Right atrium auricular region (tissue), 2 donors: ENCODE measurements at regions not wholly inside any gene's neighbourhood (a gene's known extent, or its start where the extent isn't known, plus 50 kb on each side); places are given as distances from the start of the nearest gene placed in this dataset.

Experiments
- DNase-seq: peaks from one replicate; pipeline ENCODE4 v3.0.0-alpha.2; 2019; ENCODE audit warnings: low spot score
- H3K27ac ChIP-seq, 2 donors: fragments of 200-600 bp; sonication (generic); 1 replicate in 1 of 2; 2 replicates in 1 of 2; pipeline ENCODE4 v1.5.1; 2016 to 2019
- H3K27me3 ChIP-seq, 2 donors: fragments of 200-600 bp; sonication (generic); one replicate each; pipeline versions ENCODE4 v1.5.1 to v1.6.0; 2017 to 2019
- H3K36me3 ChIP-seq: fragments of 200-600 bp; sonication (generic); one replicate; pipeline ENCODE4 v1.5.1; 2016
- H3K4me1 ChIP-seq, 2 donors: fragments of 200-600 bp; sonication (generic); one replicate each; pipeline versions ENCODE4 v1.5.1 to v1.6.0; 2017 to 2019
- H3K4me3 ChIP-seq, 2 donors: fragments of 200-600 bp; sonication (generic); 1 replicate in 1 of 2; 2 replicates in 1 of 2; pipeline ENCODE4 v1.5.1; 2017 to 2019; ENCODE audit warnings: mild to moderate bottlenecking in 1 of 2, moderate library complexity in 1 of 2
- H3K9me3 ChIP-seq, 2 donors: fragments of 200-600 bp; sonication (generic); one replicate each; pipeline ENCODE4 v1.5.1; 2019
- TF ChIP-seq, protein P1 (sequence below), 2 donors: fragments of 200-600 bp; sonication (generic); IDR thresholded peaks; one replicate each; pipeline ENCODE4 v1.5.1; 2019; ENCODE audit warnings: antibody characterized with exemption in 2 of 2

DNA sequence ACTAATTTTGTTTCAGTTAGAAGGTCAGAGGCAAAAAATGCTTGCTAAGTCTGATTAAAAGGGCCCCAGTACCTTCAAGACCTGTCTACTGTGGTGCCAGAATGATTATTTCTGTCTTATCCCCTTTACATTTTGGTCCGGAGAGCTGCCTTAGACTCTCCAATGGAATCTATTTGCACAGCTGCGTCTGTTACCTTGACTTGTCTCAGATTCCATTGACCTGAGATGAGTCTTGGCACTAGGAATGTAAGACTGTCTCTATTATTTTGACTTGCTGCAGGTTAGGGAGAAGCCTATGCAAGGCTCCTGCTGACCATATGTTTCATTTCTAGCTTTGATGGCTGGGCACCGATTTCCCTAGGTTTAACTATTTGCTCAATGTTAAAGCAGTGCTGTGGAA is 457.6 kb downstream of the KCTD8 start:
- TF ChIP-seq, protein P1, sequence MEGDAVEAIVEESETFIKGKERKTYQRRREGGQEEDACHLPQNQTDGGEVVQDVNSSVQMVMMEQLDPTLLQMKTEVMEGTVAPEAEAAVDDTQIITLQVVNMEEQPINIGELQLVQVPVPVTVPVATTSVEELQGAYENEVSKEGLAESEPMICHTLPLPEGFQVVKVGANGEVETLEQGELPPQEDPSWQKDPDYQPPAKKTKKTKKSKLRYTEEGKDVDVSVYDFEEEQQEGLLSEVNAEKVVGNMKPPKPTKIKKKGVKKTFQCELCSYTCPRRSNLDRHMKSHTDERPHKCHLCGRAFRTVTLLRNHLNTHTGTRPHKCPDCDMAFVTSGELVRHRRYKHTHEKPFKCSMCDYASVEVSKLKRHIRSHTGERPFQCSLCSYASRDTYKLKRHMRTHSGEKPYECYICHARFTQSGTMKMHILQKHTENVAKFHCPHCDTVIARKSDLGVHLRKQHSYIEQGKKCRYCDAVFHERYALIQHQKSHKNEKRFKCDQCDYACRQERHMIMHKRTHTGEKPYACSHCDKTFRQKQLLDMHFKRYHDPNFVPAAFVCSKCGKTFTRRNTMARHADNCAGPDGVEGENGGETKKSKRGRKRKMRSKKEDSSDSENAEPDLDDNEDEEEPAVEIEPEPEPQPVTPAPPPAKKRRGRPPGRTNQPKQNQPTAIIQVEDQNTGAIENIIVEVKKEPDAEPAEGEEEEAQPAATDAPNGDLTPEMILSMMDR (IDR thresholded peaks at IDR 0.05), result no peak
- Histone ChIP-seq H3K4me1 (no peaks in the 10 kb centered on the region), H3K4me3 (no peak overlapping the region), H3K9me3 (no peaks in the 10 kb centered on the region), H3K27ac (no peak overlapping the region), H3K27me3 (no peaks in the 10 kb centered on the region), H3K36me3 (no peaks in the 10 kb centered on the region)
- DNase-seq, result no peak

DNA sequence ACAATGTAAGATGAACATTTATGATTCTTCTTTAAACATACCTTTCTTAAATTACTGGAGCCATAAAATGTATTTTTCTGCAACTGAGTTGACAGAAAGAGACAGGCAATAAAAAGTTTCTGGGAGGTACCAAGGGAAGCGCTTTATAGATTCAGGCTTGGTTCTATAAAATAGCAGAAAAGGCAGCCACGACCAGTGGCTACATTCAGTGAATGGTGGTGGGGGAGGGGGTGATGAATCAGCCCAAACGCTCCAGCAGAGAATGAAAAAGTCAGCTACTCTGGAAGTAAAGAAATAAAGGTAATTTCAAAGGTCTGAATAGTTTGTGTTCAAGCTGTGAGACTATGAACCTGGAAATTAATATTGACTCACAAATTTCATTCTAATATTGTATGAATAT is 456.1 kb downstream of the KCTD8 start:
- no peak for DNase-seq
- no peaks in the 10 kb centered on the region for H3K36me3 ChIP-seq
- no peak overlapping the region for H3K27ac ChIP-seq
- H3K4me3 ChIP-seq, result no peak overlapping the region
- H3K27me3 ChIP-seq, result no peaks in the 10 kb centered on the region
- no peaks in the 10 kb centered on the region for H3K4me1 ChIP-seq
- TF ChIP-seq, protein P1 (IDR thresholded peaks at IDR 0.05), result no peak
- H3K9me3 ChIP-seq, result no peaks in the 10 kb centered on the region

GRCh38 chr4:43993196-43993902 is 455.3 kb downstream of the KCTD8 start:
- Histone ChIP-seq H3K36me3 (no peaks in the 10 kb centered on the region), H3K27me3 (no peaks in the 10 kb centered on the region), H3K27ac (no peak overlapping the region), H3K4me1 (no peaks in the 10 kb centered on the region), H3K4me3 (no peak overlapping the region), H3K9me3 (no peaks in the 10 kb centered on the region)
- no peak for DNase-seq
- TF ChIP-seq, protein P1 (IDR thresholded peaks at IDR 0.05), result no peak

GRCh38 chr4:43999669-44000068 is 448.9 kb downstream of the KCTD8 start:
- Histone ChIP-seq H3K36me3 (no peaks in the 10 kb centered on the region), H3K4me3 (no peak overlapping the region)
- TF ChIP-seq, protein P1 (IDR thresholded peaks at IDR 0.05), result no peak

GRCh38 chr4:44002368-44002767 is 446.2 kb downstream of the KCTD8 start:
- no peaks in the 10 kb centered on the region for H3K36me3 ChIP-seq
- DNase-seq, result no peak
- TF ChIP-seq, protein P1 (IDR thresholded peaks at IDR 0.05), result no peak
- H3K4me3 ChIP-seq, result no peak overlapping the region
- H3K4me1 ChIP-seq, result no peaks in the 10 kb centered on the region
- H3K27ac ChIP-seq, result no peak overlapping the region
- H3K9me3 ChIP-seq, result no peaks in the 10 kb centered on the region
- no peaks in the 10 kb centered on the region for H3K27me3 ChIP-seq

More at GRCh38 chr4:43999669-44000068, 448.9 kb downstream of the KCTD8 start:
- no peak for DNase-seq
- Histone ChIP-seq H3K9me3 (no peaks in the 10 kb centered on the region), H3K27ac (no peak overlapping the region), H3K27me3 (no peaks in the 10 kb centered on the region), H3K4me1 (no peaks in the 10 kb centered on the region)
